OCI-LY3 (cell line): ENCODE measurements at regions not wholly inside any gene's neighbourhood (a gene's known extent, or its start where the extent isn't known, plus 50 kb on each side); places are given as distances from the start of the nearest gene placed in this dataset.
"Not testable (repeated sequence)": the region's sequence is repeated elsewhere in the genome, so short reads cannot be mapped to it uniquely, and the experiment has no call there.

Experiments
- H2AFZ ChIP-seq: fragments of 200-600, 300-600 bp; shearing (Covaris generic); 2 replicates; pipeline ENCODE4 v1.6.0; 2014; ENCODE audit warnings: antibody characterized with exemption, low read depth, low read length
- H3K27ac ChIP-seq: fragments of 200-600, 300-600 bp; sonication (generic); 2 replicates; pipeline ENCODE4 v1.5.1; 2014; ENCODE audit warnings: mild to moderate bottlenecking, low read length, moderate library complexity, mixed read lengths
- H3K27me3 ChIP-seq: fragments of 200-600, 300-600 bp; sonication (generic); 2 replicates; pipeline ENCODE4 v1.6.1; 2014; ENCODE audit warnings: low read depth, low read length, mixed read lengths
- H3K36me3 ChIP-seq: fragments of 200-600, 300-600 bp; sonication (generic); replicated peaks from 2 replicates; pipeline ENCODE3; 2014; ENCODE audit warnings: low read depth, low read length, mixed read lengths
- H3K4me1 ChIP-seq: fragments of 300-600, 200-600 bp; sonication (generic); 2 replicates; pipeline ENCODE4 v1.6.1; 2014; ENCODE audit warnings: low read length, mixed read lengths
- H3K4me2 ChIP-seq: fragments of 200-600, 300-600 bp; sonication (generic); 2 replicates; pipeline ENCODE4 v1.6.1; 2014; ENCODE audit warnings: low read length, mixed read lengths
- H3K4me3 ChIP-seq: fragments of 300-600, 200-600 bp; sonication (generic); 2 replicates; pipeline ENCODE4 v1.5.1; 2014; ENCODE audit warnings: antibody characterized with exemption, mild to moderate bottlenecking, low read length, moderate library complexity
- H3K79me2 ChIP-seq: fragments of 300-600, 200-600 bp; shearing (Covaris generic); 2 replicates; pipeline ENCODE4 v1.6.1; 2014; ENCODE audit warnings: mild to moderate bottlenecking, low read length, mixed read lengths
- H3K9ac ChIP-seq: fragments of 300-600, 200-600 bp; shearing (Covaris generic); 2 replicates; pipeline ENCODE4 v1.6.0; 2014; ENCODE audit warnings: mild to moderate bottlenecking, low read length, moderate library complexity
- H3K9me3 ChIP-seq: fragments of 200-600, 300-600 bp; shearing (Covaris generic); 2 replicates; pipeline ENCODE4 v1.6.1; 2014; ENCODE audit warnings: low read length, mixed read lengths; ENCODE audit not compliant: insufficient read depth
- H4K20me1 ChIP-seq: fragments of 200-600, 300-600 bp; sonication (generic); 2 replicates; pipeline ENCODE4 v1.6.1; 2016; ENCODE audit warnings: low read length, mixed read lengths; ENCODE audit not compliant: insufficient read depth
- CTCF ChIP-seq: fragments of 200-600, 300-600 bp; sonication (generic); IDR thresholded peaks from 2 replicates; pipeline ENCODE4 v1.5.1; 2014; ENCODE audit warnings: antibody characterized with exemption, low read length, low read depth
- EZH2phosphoT487 ChIP-seq: fragments of 200-600 bp; shearing (Covaris generic); IDR thresholded peaks from 2 replicates; pipeline ENCODE4 v1.6.1; 2018; ENCODE audit warnings: antibody characterized with exemption, mixed run types, low read depth

GRCh38 chr9:33708441-33708840, 86.9 kb upstream of the PRSS3 start:
- H3K4me1 ChIP-seq, result no peaks in the 10 kb centered on the region
- H3K4me2 ChIP-seq, result no peak overlapping the region
- TF ChIP-seq EZH2phosphoT487 (no peak), CTCF (no peak)
- H3K27ac ChIP-seq, result no peak overlapping the region
- H3K79me2 ChIP-seq, result no peaks in the 10 kb centered on the region
- no peaks in the 10 kb centered on the region for H3K36me3 ChIP-seq
- H2AFZ ChIP-seq, result no peak overlapping the region
- H3K27me3 ChIP-seq, result 0 out of 2 replicates have a peak, but pooled peaks cover 3% of the 10 kb centered on the region
- H3K9ac ChIP-seq, result no peak overlapping the region
- no peaks in the 10 kb centered on the region for H4K20me1 ChIP-seq
- 0 out of 2 replicates have a peak, but pooled peaks cover 4% of the 10 kb centered on the region for H3K9me3 ChIP-seq
- H3K4me3 ChIP-seq, result no peak overlapping the region

GRCh38 chr9:33709269-33709668, 86.1 kb upstream of the PRSS3 start:
- Histone ChIP-seq H3K4me2 (no peak overlapping the region), H3K4me3 (no peak overlapping the region), H3K27me3 (0 out of 2 replicates have a peak, but pooled peaks cover 3% of the 10 kb centered on the region), H3K79me2 (no peaks in the 10 kb centered on the region), H4K20me1 (no peaks in the 10 kb centered on the region), H3K36me3 (no peaks in the 10 kb centered on the region), H2AFZ (no peak overlapping the region), H3K9ac (no peak overlapping the region), H3K4me1 (no peaks in the 10 kb centered on the region), H3K27ac (no peak overlapping the region), H3K9me3 (0 out of 2 replicates have a peak, but pooled peaks cover 4% of the 10 kb centered on the region)
- TF ChIP-seq EZH2phosphoT487, result no peak
- no peak for TF ChIP-seq CTCF

GRCh38 chr9:33711418-33711817, 83.9 kb upstream of the PRSS3 start:
- H4K20me1 ChIP-seq, H3K9ac ChIP-seq, H3K27me3 ChIP-seq, H3K36me3 ChIP-seq, H3K4me3 ChIP-seq, H3K27ac ChIP-seq, H3K79me2 ChIP-seq, H3K4me2 ChIP-seq, H3K4me1 ChIP-seq, H3K9me3 ChIP-seq, H2AFZ ChIP-seq: not testable (repeated sequence)

- H3K4me1 ChIP-seq, result no peaks in the 10 kb centered on the region
- no peaks in the 10 kb centered on the region for H4K20me1 ChIP-seq
- H3K4me2 ChIP-seq, result no peak overlapping the region
- H3K79me2 ChIP-seq, result no peaks in the 10 kb centered on the region
- H3K9me3 ChIP-seq, result no peaks in the 10 kb centered on the region
- no peak overlapping the region for H2AFZ ChIP-seq
- TF ChIP-seq CTCF (no peak), EZH2phosphoT487 (no peak)
- no peaks in the 10 kb centered on the region for H3K36me3 ChIP-seq
- no peak overlapping the region for H3K27ac ChIP-seq
- H3K4me3 ChIP-seq, result no peak overlapping the region
- no peak overlapping the region for H3K9ac ChIP-seq
- 0 out of 2 replicates have a peak, but pooled peaks cover 8% of the 10 kb centered on the region for H3K27me3 ChIP-seq
Observed at GRCh38 chr9:33714989-33715388, 80.4 kb upstream of the PRSS3 start.

GRCh38 chr9:33718987-33719386, 76.4 kb upstream of the PRSS3 start:
- peaks cover 2% of the 10 kb centered on the region; the same call in 1 of the 2 replicates for H3K4me1 ChIP-seq
- H4K20me1 ChIP-seq, result no peaks in the 10 kb centered on the region
- H3K4me2 ChIP-seq, result no peak overlapping the region
- no peak for TF ChIP-seq EZH2phosphoT487
- no peak for TF ChIP-seq CTCF
- 0 out of 2 replicates have a peak, but pooled peaks cover 5% of the 10 kb centered on the region for H3K27me3 ChIP-seq
- no peak overlapping the region for H3K9ac ChIP-seq
- H3K79me2 ChIP-seq, result no peaks in the 10 kb centered on the region
- no peak overlapping the region for H3K4me3 ChIP-seq
- no peak overlapping the region for H3K27ac ChIP-seq
- no peak overlapping the region for H2AFZ ChIP-seq
- no peaks in the 10 kb centered on the region for H3K36me3 ChIP-seq
- no peaks in the 10 kb centered on the region for H3K9me3 ChIP-seq
